Coronary artery (tissue), 2 donors: ENCODE measurements at regions not wholly inside any gene's neighbourhood (a gene's known extent, or its start where the extent isn't known, plus 50 kb on each side); places are given as distances from the start of the nearest gene placed in this dataset.
"Not testable (repeated sequence)": the region's sequence is repeated elsewhere in the genome, so short reads cannot be mapped to it uniquely, and the experiment has no call there.

ENCODE experiments used
- DNase-seq: peaks from one replicate; pipeline ENCODE4 v3.0.0-alpha.2; 2017; ENCODE audit warnings: low spot score
- H3K27ac ChIP-seq, 2 donors: fragments of 200-600 bp; sonication (generic); one replicate each; pipeline ENCODE4 v1.5.1; 2016 to 2019
- H3K4me3 ChIP-seq: fragments of 200-600 bp; sonication (generic); 2 replicates; pipeline ENCODE4 v1.5.1; 2016; ENCODE audit warnings: mild to moderate bottlenecking, moderate library complexity
- TF ChIP-seq, protein P1 (sequence below): fragments of 200-600 bp; sonication (generic); IDR thresholded peaks from one replicate; pipeline ENCODE4 v1.5.1; 2019; ENCODE audit warnings: antibody characterized with exemption

- Histone ChIP-seq H3K4me3 (no peak overlapping the region), H3K27ac (no peak overlapping the region)
- TF ChIP-seq, protein P1, sequence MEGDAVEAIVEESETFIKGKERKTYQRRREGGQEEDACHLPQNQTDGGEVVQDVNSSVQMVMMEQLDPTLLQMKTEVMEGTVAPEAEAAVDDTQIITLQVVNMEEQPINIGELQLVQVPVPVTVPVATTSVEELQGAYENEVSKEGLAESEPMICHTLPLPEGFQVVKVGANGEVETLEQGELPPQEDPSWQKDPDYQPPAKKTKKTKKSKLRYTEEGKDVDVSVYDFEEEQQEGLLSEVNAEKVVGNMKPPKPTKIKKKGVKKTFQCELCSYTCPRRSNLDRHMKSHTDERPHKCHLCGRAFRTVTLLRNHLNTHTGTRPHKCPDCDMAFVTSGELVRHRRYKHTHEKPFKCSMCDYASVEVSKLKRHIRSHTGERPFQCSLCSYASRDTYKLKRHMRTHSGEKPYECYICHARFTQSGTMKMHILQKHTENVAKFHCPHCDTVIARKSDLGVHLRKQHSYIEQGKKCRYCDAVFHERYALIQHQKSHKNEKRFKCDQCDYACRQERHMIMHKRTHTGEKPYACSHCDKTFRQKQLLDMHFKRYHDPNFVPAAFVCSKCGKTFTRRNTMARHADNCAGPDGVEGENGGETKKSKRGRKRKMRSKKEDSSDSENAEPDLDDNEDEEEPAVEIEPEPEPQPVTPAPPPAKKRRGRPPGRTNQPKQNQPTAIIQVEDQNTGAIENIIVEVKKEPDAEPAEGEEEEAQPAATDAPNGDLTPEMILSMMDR: no peak
- no peak for DNase-seq
Measured at GRCh38 chr1:204011426-204011825, 61.5 kb upstream of the SOX13 start.

DNA sequence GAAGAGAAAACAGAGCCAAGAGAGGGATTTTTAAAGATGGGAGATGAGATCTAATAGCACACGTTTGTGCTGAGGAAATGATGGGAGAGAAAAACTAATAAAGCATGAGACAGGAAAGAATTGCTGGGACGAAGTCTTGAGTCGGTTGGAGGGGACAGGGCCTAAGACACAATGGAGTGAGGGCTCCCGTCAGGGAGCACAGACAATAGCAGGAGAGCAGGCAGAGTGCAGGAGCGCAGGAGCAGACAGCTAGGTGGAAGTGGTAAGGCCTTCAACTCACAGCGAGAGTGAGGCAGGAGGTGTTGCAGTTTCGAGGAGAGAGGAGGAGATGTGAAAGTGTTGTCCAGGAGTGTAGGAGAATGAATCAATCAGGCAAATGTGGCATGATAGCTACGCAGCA lies 59.9 kb upstream of the SOX13 start:
- no peak for DNase-seq
- Histone ChIP-seq H3K27ac (no peak overlapping the region), H3K4me3 (no peak overlapping the region)
- TF ChIP-seq, protein P1: no peak

DNA sequence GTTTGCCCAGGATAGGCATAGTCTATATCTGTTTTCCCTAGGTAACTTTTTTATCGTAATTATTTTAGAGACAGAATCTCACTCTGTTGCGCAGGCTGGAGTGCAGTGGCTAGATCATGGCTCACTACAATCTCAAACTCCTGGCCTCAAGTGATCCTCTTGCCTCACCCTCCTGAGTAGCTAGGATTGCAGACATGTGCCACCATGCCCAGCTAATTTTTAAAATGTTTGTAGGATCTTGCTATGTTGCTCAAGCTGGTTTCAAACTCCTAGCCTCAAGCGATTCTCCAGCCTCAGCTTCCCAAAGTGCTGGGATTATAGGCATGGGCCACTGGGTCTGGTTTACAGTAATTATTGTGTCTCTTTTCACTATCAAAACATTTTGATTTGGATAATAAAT lies 58.6 kb upstream of the SOX13 start:
- H3K4me3 ChIP-seq: no peak overlapping the region
- no peak for DNase-seq
- TF ChIP-seq, protein P1: no peak
- no peak overlapping the region for H3K27ac ChIP-seq

- H3K4me3 ChIP-seq, DNase-seq, H3K27ac ChIP-seq: not testable (repeated sequence)
Measured at GRCh38 chr1:204014961-204015360, 58.0 kb upstream of the SOX13 start.

DNA sequence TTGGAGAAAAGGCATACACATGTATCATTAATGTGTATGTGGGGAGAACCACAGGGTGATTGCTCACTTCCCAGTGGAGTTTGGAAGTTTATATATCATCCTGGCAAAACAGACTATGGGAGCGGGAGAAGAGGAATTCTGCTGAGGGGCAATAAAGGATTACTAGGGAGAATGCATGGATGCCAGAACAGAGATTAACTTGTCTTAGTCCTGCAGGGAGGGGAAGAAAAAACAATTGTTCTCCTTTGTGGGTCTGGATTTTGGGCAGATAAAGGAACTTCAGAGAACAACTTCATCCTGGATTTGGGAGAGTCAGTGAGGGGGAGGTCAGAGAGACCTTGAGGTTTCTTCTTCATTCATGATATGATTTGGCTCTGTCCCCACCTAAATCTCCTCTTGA lies 55.9 kb upstream of the SOX13 start:
- Histone ChIP-seq H3K27ac (no peak overlapping the region), H3K4me3 (no peak overlapping the region)
- TF ChIP-seq, protein P1: no peak
- DNase-seq: no peak

- no peak for DNase-seq
- Histone ChIP-seq H3K4me3 (no peak overlapping the region), H3K27ac (no peak overlapping the region)
- TF ChIP-seq, protein P1: no peak
Measured at GRCh38 chr1:204018460-204018859, 54.5 kb upstream of the SOX13 start.
